IPS-18a (cell line): ENCODE measurements at regions not wholly inside any gene's neighbourhood (a gene's known extent, or its start where the extent isn't known, plus 50 kb on each side); places are given as distances from the start of the nearest gene placed in this dataset.

Experiments used
- H3K27ac ChIP-seq: one replicate; pipeline ENCODE4 v1.5.1; 2013; ENCODE audit warnings: low read length
- H3K27me3 ChIP-seq: one replicate; pipeline ENCODE4 v1.6.1; 2013; ENCODE audit warnings: mild to moderate bottlenecking, low read length; ENCODE audit not compliant: control insufficient read depth, insufficient read depth
- H3K36me3 ChIP-seq: one replicate; pipeline ENCODE4 v1.6.1; 2013; ENCODE audit warnings: low read depth, low read length; ENCODE audit not compliant: control insufficient read depth
- H3K4me1 ChIP-seq: one replicate; pipeline ENCODE4 v1.6.1; 2013; ENCODE audit warnings: low read depth, low read length; ENCODE audit not compliant: control insufficient read depth
- H3K4me3 ChIP-seq: one replicate; pipeline ENCODE4 v1.5.1; 2013; ENCODE audit warnings: low read length
- H3K9ac ChIP-seq: one replicate; pipeline ENCODE4 v1.6.1; 2013; ENCODE audit warnings: mild to moderate bottlenecking, low read length, moderate library complexity
- H3K9me3 ChIP-seq: one replicate; pipeline ENCODE4 v1.6.1; 2013; ENCODE audit warnings: low read depth, low read length; ENCODE audit not compliant: control insufficient read depth

- Histone ChIP-seq H3K9ac (no peak overlapping the region), H3K27me3 (no peaks in the 10 kb centered on the region), H3K4me1 (no peaks in the 10 kb centered on the region), H3K36me3 (no peaks in the 10 kb centered on the region), H3K9me3 (no peaks in the 10 kb centered on the region), H3K4me3 (no peak overlapping the region), H3K27ac (no peak overlapping the region)
Measured at GRCh38 chr21:35354078-35354477, 305.0 kb upstream of the RUNX1 start.

DNA sequence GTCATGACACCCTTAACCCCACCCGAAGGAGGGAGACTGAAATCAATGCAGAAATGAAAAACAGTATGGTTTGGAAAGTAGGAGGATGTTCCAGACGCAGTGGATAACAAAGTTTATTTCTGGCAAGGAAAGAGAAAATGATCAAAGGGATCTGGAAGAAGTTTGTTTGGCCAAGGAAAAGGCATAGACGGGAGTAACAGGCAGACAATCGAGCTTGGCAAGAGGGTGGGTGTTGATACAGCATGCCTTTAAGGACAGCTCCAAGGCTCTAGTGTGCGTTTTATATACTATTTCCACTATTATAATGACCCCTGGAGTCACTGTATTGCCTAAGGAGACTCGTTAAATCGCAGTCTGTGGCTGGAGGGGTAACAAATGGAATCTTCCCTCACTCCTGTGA is 303.7 kb upstream of the RUNX1 start:
- no peak overlapping the region for H3K27ac ChIP-seq

GRCh38 chr21:35352066-35352770 is 303.1 kb upstream of the RUNX1 start:
- Histone ChIP-seq H3K4me1 (no peaks in the 10 kb centered on the region), H3K27ac (no peak overlapping the region), H3K36me3 (no peaks in the 10 kb centered on the region), H3K9ac (no peak overlapping the region), H3K27me3 (no peaks in the 10 kb centered on the region), H3K4me3 (no peak overlapping the region), H3K9me3 (no peaks in the 10 kb centered on the region)

More for the DNA sequence above, 303.7 kb upstream of the RUNX1 start:
- no peaks in the 10 kb centered on the region for H3K27me3 ChIP-seq
- H3K4me1 ChIP-seq = no peaks in the 10 kb centered on the region
- no peak overlapping the region for H3K4me3 ChIP-seq
- no peaks in the 10 kb centered on the region for H3K36me3 ChIP-seq
- no peak overlapping the region for H3K9ac ChIP-seq
- H3K9me3 ChIP-seq = no peaks in the 10 kb centered on the region

DNA sequence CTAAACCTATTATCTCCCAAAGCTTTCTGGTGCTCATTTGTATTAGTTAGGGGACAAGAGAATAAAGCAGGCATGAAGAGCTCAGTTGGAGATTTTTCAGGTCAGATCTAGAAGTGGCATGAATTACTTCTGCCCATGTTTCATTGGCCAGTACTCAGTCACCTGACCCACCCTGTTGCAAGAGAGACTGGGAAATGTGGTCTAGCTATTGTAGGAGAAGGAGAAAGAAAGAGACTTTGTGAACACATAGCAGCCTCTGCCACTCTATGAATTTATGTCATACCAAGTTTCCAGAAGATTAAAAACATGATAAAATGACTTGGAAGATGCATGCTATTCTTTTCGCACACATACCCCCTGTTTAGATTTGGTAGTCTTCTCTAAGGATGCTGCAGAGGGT is 302.3 kb upstream of the RUNX1 start:
- H3K36me3 ChIP-seq = no peaks in the 10 kb centered on the region
- no peak overlapping the region for H3K4me3 ChIP-seq
- H3K4me1 ChIP-seq = no peaks in the 10 kb centered on the region
- H3K9me3 ChIP-seq = no peaks in the 10 kb centered on the region
- H3K9ac ChIP-seq = no peak overlapping the region
- H3K27me3 ChIP-seq = no peaks in the 10 kb centered on the region
- no peak overlapping the region for H3K27ac ChIP-seq

DNA sequence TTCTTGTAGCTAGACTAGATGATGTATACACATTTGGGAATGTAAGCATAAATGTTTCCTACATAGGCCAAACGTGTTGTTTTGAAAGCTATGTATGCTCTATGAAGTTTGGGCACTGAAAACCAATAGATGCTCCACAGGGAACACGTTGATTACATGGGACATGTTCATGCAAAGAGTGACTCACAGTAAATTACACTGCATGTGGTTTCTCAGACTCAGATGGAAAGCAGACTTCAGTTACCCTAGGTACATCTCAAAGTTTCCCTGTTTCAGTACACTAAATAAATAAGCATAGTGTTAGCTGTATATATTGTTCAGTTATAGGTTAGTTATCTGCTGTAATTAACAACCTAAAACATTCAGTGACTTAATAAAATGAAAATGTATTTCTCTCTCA is 301.9 kb upstream of the RUNX1 start:
- H3K9ac ChIP-seq = no peak overlapping the region
- H3K36me3 ChIP-seq = no peaks in the 10 kb centered on the region
- H3K9me3 ChIP-seq = no peaks in the 10 kb centered on the region
- no peak overlapping the region for H3K4me3 ChIP-seq
- H3K27ac ChIP-seq = no peak overlapping the region
- no peaks in the 10 kb centered on the region for H3K4me1 ChIP-seq
- no peaks in the 10 kb centered on the region for H3K27me3 ChIP-seq

- no peaks in the 10 kb centered on the region for H3K27me3 ChIP-seq
- H3K27ac ChIP-seq = no peak overlapping the region
Measured at GRCh38 chr21:35349376-35350080, 300.4 kb upstream of the RUNX1 start.

GRCh38 chr21:35348686-35349085 is 299.6 kb upstream of the RUNX1 start:
- H3K4me1 ChIP-seq = no peaks in the 10 kb centered on the region
- no peak overlapping the region for H3K9ac ChIP-seq
- no peak overlapping the region for H3K4me3 ChIP-seq
- no peaks in the 10 kb centered on the region for H3K27me3 ChIP-seq
- no peaks in the 10 kb centered on the region for H3K9me3 ChIP-seq
- H3K36me3 ChIP-seq = no peaks in the 10 kb centered on the region
- no peak overlapping the region for H3K27ac ChIP-seq

More at GRCh38 chr21:35349376-35350080, 300.4 kb upstream of the RUNX1 start:
- no peaks in the 10 kb centered on the region for H3K4me1 ChIP-seq
- no peaks in the 10 kb centered on the region for H3K36me3 ChIP-seq
- H3K4me3 ChIP-seq = no peak overlapping the region
- no peaks in the 10 kb centered on the region for H3K9me3 ChIP-seq
- H3K9ac ChIP-seq = no peak overlapping the region

- H3K9ac ChIP-seq = no peak overlapping the region
- H3K4me3 ChIP-seq = no peak overlapping the region
- H3K4me1 ChIP-seq = no peaks in the 10 kb centered on the region
- H3K27me3 ChIP-seq = no peaks in the 10 kb centered on the region
- H3K36me3 ChIP-seq = no peaks in the 10 kb centered on the region
- no peaks in the 10 kb centered on the region for H3K9me3 ChIP-seq
- H3K27ac ChIP-seq = no peak overlapping the region
Measured at GRCh38 chr21:35346697-35347096, 297.6 kb upstream of the RUNX1 start.

DNA sequence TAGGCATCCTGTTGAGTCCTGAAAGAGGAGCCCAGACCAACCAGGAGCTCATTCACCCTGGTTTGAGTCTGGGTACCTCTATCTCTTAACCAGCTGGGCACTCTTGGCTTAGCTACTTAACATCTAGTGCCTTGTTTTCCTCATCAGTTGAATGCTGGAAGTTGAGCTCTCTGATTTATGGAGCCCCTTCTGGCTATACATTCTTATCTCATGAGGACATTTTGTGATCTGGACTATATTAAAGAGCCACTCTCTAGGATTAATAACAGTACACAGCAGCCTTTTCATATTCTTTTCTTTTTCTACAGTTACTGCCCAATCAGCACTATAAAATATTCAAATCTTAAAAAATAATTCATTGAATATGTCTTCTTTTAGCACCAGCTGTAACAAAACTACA is 296.9 kb upstream of the RUNX1 start:
- Histone ChIP-seq H3K9me3 (no peaks in the 10 kb centered on the region), H3K4me1 (no peaks in the 10 kb centered on the region), H3K27ac (no peak overlapping the region), H3K4me3 (no peak overlapping the region), H3K36me3 (no peaks in the 10 kb centered on the region), H3K27me3 (no peaks in the 10 kb centered on the region), H3K9ac (no peak overlapping the region)

- Histone ChIP-seq H3K36me3 (no peaks in the 10 kb centered on the region), H3K4me3 (no peak overlapping the region), H3K27me3 (no peaks in the 10 kb centered on the region), H3K9me3 (no peaks in the 10 kb centered on the region), H3K4me1 (no peaks in the 10 kb centered on the region), H3K27ac (no peak overlapping the region), H3K9ac (no peak overlapping the region)
Measured at GRCh38 chr21:35344582-35344981, 295.5 kb upstream of the RUNX1 start.

GRCh38 chr21:35343046-35343819 is 294.1 kb upstream of the RUNX1 start:
- no peaks in the 10 kb centered on the region for H3K4me1 ChIP-seq
- no peaks in the 10 kb centered on the region for H3K9me3 ChIP-seq
- H3K27ac ChIP-seq = no peak overlapping the region
- H3K27me3 ChIP-seq = no peaks in the 10 kb centered on the region
- H3K4me3 ChIP-seq = no peak overlapping the region
- no peaks in the 10 kb centered on the region for H3K36me3 ChIP-seq
- no peak overlapping the region for H3K9ac ChIP-seq
